Cardiac fibroblast (primary cell): ENCODE measurements at regions not wholly inside any gene's neighbourhood (a gene's known extent, or its start where the extent isn't known, plus 50 kb on each side); places are given as distances from the start of the nearest gene placed in this dataset.

Source experiments
- DNase-seq, 2 donors: peaks; one replicate each; pipeline versions ENCODE4 v3.0.0 to v3.0.0-alpha.2; 2010; ENCODE audit warnings: low read depth in 2 of 2
- H3K4me3 ChIP-seq, 2 donors: replicated peaks in 1 of 2; 1 replicate in 1 of 2; 2 replicates in 1 of 2; pipeline ENCODE4 v1.5.1; 2011; ENCODE audit warnings: low read depth in 2 of 2, low read length in 2 of 2, mild to moderate bottlenecking in 2 of 2, moderate library complexity in 1 of 2
- CTCF ChIP-seq: IDR thresholded peaks from one replicate; pipeline ENCODE4 v1.5.1; 2011; ENCODE audit warnings: low read depth, mild to moderate bottlenecking, low read length, inconsistent platforms

GRCh38 chr4:3700223-3700622 is 66.0 kb upstream of the ADRA2C start:
- no peak for DNase-seq
- TF ChIP-seq CTCF = no peak
- H3K4me3 ChIP-seq = no peak overlapping the region

GRCh38 chr4:3699678-3700077 is 66.5 kb upstream of the ADRA2C start:
- DNase-seq = no peak
- no peak for TF ChIP-seq CTCF
- H3K4me3 ChIP-seq = no peak overlapping the region

GRCh38 chr4:3699261-3699660 is 66.9 kb upstream of the ADRA2C start:
- DNase-seq = no peak

GRCh38 chr4:3697033-3697432 is 69.2 kb upstream of the ADRA2C start:
- no peak for DNase-seq
- TF ChIP-seq CTCF = no peak
- H3K4me3 ChIP-seq = no peak overlapping the region

More at GRCh38 chr4:3699261-3699660, 66.9 kb upstream of the ADRA2C start:
- no peak overlapping the region for H3K4me3 ChIP-seq
- no peak for TF ChIP-seq CTCF

- DNase-seq = no peak
- no peak overlapping the region for H3K4me3 ChIP-seq
- no peak for TF ChIP-seq CTCF
These were observed 75.5 kb upstream of the ADRA2C start for GRCh38 chr4:3690551-3691152.

- no peak overlapping the region for H3K4me3 ChIP-seq
- DNase-seq = no peak
- TF ChIP-seq CTCF = no peak
These were observed 76.3 kb upstream of the ADRA2C start for GRCh38 chr4:3689576-3690550.
